ENCODE measurements at regions not wholly inside any gene's neighbourhood (a gene's known extent, or its start where the extent isn't known, plus 50 kb on each side); places are given as distances from the start of the nearest gene placed in this dataset.

DNA sequence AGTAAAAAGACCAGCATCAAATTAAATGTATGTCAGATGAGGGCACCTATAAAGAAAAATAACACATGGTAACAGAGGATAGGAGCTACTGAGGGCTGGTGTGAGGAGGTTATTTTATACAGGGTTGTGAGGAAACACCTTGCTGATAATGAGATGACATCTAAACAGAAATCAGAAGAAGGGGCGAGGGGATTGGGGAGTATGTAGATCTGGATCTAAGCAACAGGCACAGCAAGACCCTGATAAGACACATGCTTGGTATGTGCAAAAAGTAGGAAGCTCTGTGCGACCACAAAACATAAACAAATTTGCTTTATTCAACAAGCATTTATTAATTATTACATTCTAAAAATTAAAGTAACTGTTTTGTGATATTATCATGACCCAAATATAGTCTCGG is 295.4 kb downstream of the ZEB2 start:
- ATAC-seq: no peak
- TF ChIP-seq ZNF8 (CRISPR knock-in tag; IDR thresholded peaks at IDR 0.05) (no peak), CSDC2 (CRISPR knock-in tag; IDR thresholded peaks at IDR 0.05) (no peak), TCF4 (CRISPR knock-in tag; IDR thresholded peaks at IDR 0.05; ENCODE audit: borderline replicate concordance) (no peak)
- TF ChIP-seq, protein P1, sequence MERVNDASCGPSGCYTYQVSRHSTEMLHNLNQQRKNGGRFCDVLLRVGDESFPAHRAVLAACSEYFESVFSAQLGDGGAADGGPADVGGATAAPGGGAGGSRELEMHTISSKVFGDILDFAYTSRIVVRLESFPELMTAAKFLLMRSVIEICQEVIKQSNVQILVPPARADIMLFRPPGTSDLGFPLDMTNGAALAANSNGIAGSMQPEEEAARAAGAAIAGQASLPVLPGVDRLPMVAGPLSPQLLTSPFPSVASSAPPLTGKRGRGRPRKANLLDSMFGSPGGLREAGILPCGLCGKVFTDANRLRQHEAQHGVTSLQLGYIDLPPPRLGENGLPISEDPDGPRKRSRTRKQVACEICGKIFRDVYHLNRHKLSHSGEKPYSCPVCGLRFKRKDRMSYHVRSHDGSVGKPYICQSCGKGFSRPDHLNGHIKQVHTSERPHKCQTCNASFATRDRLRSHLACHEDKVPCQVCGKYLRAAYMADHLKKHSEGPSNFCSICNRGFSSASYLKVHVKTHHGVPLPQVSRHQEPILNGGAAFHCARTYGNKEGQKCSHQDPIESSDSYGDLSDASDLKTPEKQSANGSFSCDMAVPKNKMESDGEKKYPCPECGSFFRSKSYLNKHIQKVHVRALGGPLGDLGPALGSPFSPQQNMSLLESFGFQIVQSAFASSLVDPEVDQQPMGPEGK (CRISPR knock-in tag; IDR thresholded peaks at IDR 0.05; ENCODE audit: borderline replicate concordance): no peak

DNA sequence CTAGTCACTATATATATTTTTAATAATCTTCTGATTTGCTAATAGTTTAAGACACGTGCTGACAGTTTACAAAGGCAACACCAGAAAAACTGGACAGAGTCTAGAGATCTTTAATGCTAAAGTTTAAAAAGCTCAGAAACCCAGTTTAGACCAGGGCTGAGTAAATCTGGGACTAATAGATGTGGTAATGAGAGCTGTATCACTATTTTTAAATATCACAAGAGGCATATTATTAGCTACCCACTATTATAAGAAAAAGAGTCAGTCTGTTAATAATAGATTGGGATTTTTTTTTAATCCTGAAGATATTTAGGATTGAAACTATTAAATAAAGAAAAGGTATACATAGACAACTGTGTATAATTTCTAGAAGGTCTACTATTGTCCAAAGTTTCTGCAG is 299.9 kb downstream of the ZEB2 start:
- TF ChIP-seq OSR1 (CRISPR knock-in tag; IDR thresholded peaks at IDR 0.05) (no peak), ISL1 (CRISPR knock-in tag; IDR thresholded peaks at IDR 0.05) (no peak), ZFP3 (CRISPR knock-in tag; IDR thresholded peaks at IDR 0.05) (no peak), RARB (CRISPR knock-in tag; IDR thresholded peaks at IDR 0.05) (no peak), ZC3H10 (CRISPR knock-in tag; IDR thresholded peaks at IDR 0.05) (no peak), ZNF70 (CRISPR knock-in tag; IDR thresholded peaks at IDR 0.05) (no peak), TOX (CRISPR knock-in tag; IDR thresholded peaks at IDR 0.05; ENCODE audit: borderline replicate concordance) (no peak)
- TF ChIP-seq, protein P2, sequence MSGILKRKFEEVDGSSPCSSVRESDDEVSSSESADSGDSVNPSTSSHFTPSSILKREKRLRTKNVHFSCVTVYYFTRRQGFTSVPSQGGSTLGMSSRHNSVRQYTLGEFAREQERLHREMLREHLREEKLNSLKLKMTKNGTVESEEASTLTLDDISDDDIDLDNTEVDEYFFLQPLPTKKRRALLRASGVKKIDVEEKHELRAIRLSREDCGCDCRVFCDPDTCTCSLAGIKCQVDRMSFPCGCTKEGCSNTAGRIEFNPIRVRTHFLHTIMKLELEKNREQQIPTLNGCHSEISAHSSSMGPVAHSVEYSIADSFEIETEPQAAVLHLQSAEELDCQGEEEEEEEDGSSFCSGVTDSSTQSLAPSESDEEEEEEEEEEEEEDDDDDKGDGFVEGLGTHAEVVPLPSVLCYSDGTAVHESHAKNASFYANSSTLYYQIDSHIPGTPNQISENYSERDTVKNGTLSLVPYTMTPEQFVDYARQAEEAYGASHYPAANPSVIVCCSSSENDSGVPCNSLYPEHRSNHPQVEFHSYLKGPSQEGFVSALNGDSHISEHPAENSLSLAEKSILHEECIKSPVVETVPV (CRISPR knock-in tag; IDR thresholded peaks at IDR 0.05): no peak
- TF ChIP-seq, protein P1 (CRISPR knock-in tag; IDR thresholded peaks at IDR 0.05; ENCODE audit: borderline replicate concordance): no peak
- no peak for ATAC-seq

DNA sequence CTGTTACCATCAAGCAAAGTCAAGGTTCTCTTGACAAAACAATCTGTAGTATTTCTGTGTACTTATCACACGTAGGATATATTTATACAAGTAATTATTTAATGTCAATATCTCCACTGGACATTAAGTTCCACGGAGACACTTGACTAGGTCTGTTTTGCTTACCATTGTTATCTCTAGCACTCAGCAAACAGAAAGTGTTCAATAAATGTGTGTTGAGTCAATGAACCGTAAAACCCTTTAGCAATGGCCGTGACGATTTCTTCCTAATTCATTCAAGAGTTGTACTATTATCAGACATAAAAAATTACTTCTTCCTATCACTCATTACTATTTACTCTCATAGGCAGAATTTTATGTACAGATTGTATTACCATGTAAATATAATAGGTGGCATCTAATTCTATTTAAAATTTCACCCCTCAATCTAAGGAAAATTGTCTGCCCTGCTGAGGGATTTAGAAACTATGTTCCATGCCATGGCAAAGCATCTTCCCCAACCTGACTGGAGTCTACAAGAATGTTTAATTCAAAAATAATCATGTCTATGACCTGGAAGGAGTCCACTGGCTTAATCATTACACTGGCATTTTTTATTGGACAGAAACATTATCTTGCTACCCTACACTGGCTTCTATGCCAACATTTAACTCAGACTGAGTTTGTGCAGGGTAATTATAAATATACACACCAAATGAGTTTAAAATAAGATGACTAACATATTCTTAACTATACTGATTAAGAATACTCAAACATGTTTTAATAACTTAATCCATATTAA is 301.9 kb downstream of the ZEB2 start:
- no peak for ATAC-seq
- TF ChIP-seq ZC3H10 (CRISPR knock-in tag; IDR thresholded peaks at IDR 0.05) (no peak), ZFP3 (CRISPR knock-in tag; IDR thresholded peaks at IDR 0.05) (no peak), ARNTL (CRISPR knock-in tag; IDR thresholded peaks at IDR 0.05; ENCODE audit: borderline replicate concordance, low read depth) (no peak), PPARA (CRISPR knock-in tag; IDR thresholded peaks at IDR 0.05; ENCODE audit: borderline replicate concordance) (no peak), ZNF8 (CRISPR knock-in tag; IDR thresholded peaks at IDR 0.05) (no peak), ESRRG (CRISPR knock-in tag; IDR thresholded peaks at IDR 0.05) (no peak), TOX (CRISPR knock-in tag; IDR thresholded peaks at IDR 0.05; ENCODE audit: borderline replicate concordance) (no peak), GLIS3 (CRISPR knock-in tag; IDR thresholded peaks at IDR 0.05) (no peak), ZFP30 (CRISPR knock-in tag; IDR thresholded peaks at IDR 0.05) (no peak), CSDC2 (CRISPR knock-in tag; IDR thresholded peaks at IDR 0.05) (no peak), ZNF565 (CRISPR knock-in tag; conservative IDR thresholded peaks at IDR 0.05; ENCODE audit: low read depth) (no peak), ISL1 (CRISPR knock-in tag; IDR thresholded peaks at IDR 0.05) (no peak), SNAI2 (CRISPR knock-in tag; IDR thresholded peaks at IDR 0.05) (no peak)
- TF ChIP-seq, protein P1 (CRISPR knock-in tag; IDR thresholded peaks at IDR 0.05; ENCODE audit: borderline replicate concordance): no peak
- TF ChIP-seq, protein P2 (CRISPR knock-in tag; IDR thresholded peaks at IDR 0.05): no peak
- TF ChIP-seq, protein P3, sequence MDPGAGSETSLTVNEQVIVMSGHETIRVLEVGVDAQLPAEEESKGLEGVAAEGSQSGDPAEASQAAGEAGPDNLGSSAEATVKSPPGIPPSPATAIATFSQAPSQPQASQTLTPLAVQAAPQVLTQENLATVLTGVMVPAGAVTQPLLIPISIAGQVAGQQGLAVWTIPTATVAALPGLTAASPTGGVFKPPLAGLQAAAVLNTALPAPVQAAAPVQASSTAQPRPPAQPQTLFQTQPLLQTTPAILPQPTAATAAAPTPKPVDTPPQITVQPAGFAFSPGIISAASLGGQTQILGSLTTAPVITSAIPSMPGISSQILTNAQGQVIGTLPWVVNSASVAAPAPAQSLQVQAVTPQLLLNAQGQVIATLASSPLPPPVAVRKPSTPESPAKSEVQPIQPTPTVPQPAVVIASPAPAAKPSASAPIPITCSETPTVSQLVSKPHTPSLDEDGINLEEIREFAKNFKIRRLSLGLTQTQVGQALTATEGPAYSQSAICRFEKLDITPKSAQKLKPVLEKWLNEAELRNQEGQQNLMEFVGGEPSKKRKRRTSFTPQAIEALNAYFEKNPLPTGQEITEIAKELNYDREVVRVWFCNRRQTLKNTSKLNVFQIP (CRISPR knock-in tag; IDR thresholded peaks at IDR 0.05; ENCODE audit: borderline replicate concordance, low read depth): no peak
